Loucy (cell line): ENCODE measurements at regions not wholly inside any gene's neighbourhood (a gene's known extent, or its start where the extent isn't known, plus 50 kb on each side); places are given as distances from the start of the nearest gene placed in this dataset.

Experiments used
- H2AFZ ChIP-seq: fragments of 200-600 bp; sonication (generic); 2 replicates; pipeline ENCODE4 v1.6.0; 2016; ENCODE audit warnings: antibody characterized with exemption, mild to moderate bottlenecking, low read length, moderate library complexity
- H3F3A ChIP-seq: fragments of 200-600 bp; 2 replicates; pipeline ENCODE4 v1.6.0; 2016; ENCODE audit warnings: antibody characterized with exemption, low read depth, mild to moderate bottlenecking
- H3K27me3 ChIP-seq: fragments of 200-600 bp; sonication (generic); 2 replicates; pipeline ENCODE4 v1.6.1; 2014; ENCODE audit warnings: low read length, mild to moderate bottlenecking; ENCODE audit not compliant: insufficient read depth, poor library complexity, severe bottlenecking
- H3K36me3 ChIP-seq: fragments of 200-600 bp; sonication (generic); 2 replicates; pipeline ENCODE4 v1.6.1; 2016; ENCODE audit warnings: low read length; ENCODE audit not compliant: insufficient read depth
- H3K4me1 ChIP-seq: fragments of 200-600 bp; sonication (generic); 2 replicates; pipeline ENCODE4 v1.5.1; 2014; ENCODE audit warnings: low read length, mild to moderate bottlenecking; ENCODE audit not compliant: insufficient read depth, poor library complexity, severe bottlenecking
- H3K4me2 ChIP-seq: fragments of 200-600 bp; sonication (generic); 2 replicates; pipeline ENCODE4 v1.6.0; 2014; ENCODE audit warnings: antibody characterized with exemption, low read length, low read depth, mild to moderate bottlenecking; ENCODE audit not compliant: poor library complexity, severe bottlenecking
- H3K4me3 ChIP-seq: fragments of 200-600 bp; sonication (generic); 2 replicates; pipeline ENCODE4 v1.5.1; 2014; ENCODE audit warnings: low read length, mild to moderate bottlenecking, mixed read lengths; ENCODE audit not compliant: poor library complexity, severe bottlenecking
- H3K79me2 ChIP-seq: fragments of 200-600 bp; sonication (generic); 2 replicates; pipeline ENCODE4 v1.6.1; 2014; ENCODE audit warnings: low read length; ENCODE audit not compliant: insufficient read depth
- H3K9ac ChIP-seq: fragments of 200-600 bp; sonication (generic); 2 replicates; pipeline ENCODE4 v1.6.0; 2014; ENCODE audit warnings: mild to moderate bottlenecking, low read depth, low read length, moderate library complexity; ENCODE audit not compliant: poor library complexity, severe bottlenecking
- H3K9me2 ChIP-seq: fragments of 200-600 bp; sonication (generic); replicated peaks from 2 replicates; pipeline ENCODE4 v1.6.1; 2016; ENCODE audit warnings: low read depth, low read length, mixed read lengths
- H3K9me3 ChIP-seq: fragments of 200-600 bp; sonication (generic); 2 replicates; pipeline ENCODE4 v1.6.1; 2014; ENCODE audit warnings: mild to moderate bottlenecking, antibody characterized with exemption, low read length, low read depth; ENCODE audit not compliant: insufficient read depth
- H4K20me1 ChIP-seq: fragments of 200-600 bp; sonication (generic); 2 replicates; pipeline ENCODE4 v1.6.0; 2014; ENCODE audit warnings: antibody characterized with exemption, low read length, mild to moderate bottlenecking; ENCODE audit not compliant: insufficient read depth, poor library complexity, severe bottlenecking
- EZH2phosphoT487 ChIP-seq: fragments of 200-600 bp; IDR thresholded peaks from 2 replicates; pipeline ENCODE4 v1.6.1; 2018; ENCODE audit warnings: antibody characterized with exemption, mild to moderate bottlenecking, moderate library complexity, borderline replicate concordance
- TF ChIP-seq, protein P1 (sequence below): fragments of 200-600 bp; sonication (generic); conservative IDR thresholded peaks from 2 replicates; pipeline ENCODE4 v1.5.1; 2014; ENCODE audit warnings: mild to moderate bottlenecking, antibody characterized with exemption, low read length

DNA sequence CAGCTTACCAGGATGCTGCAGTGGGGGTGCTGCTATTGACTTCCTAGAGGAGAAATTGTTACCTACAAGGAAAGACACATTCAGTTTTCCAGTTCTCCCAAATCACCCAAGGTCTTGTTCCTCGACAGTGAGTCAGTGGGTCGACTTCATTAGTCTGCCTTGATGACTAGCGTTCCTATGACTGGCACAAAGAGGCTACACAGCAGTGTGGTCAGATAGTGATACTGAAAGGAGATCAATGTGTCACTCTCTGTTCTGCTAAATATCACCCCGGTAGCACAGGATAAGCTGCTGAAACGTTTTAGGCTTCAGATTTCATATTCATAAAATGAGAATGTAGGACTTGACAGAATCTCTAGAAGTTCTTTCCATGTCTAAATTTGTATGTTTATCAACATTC lies 357.4 kb downstream of the LMX1A start:
- TF ChIP-seq, protein P1, sequence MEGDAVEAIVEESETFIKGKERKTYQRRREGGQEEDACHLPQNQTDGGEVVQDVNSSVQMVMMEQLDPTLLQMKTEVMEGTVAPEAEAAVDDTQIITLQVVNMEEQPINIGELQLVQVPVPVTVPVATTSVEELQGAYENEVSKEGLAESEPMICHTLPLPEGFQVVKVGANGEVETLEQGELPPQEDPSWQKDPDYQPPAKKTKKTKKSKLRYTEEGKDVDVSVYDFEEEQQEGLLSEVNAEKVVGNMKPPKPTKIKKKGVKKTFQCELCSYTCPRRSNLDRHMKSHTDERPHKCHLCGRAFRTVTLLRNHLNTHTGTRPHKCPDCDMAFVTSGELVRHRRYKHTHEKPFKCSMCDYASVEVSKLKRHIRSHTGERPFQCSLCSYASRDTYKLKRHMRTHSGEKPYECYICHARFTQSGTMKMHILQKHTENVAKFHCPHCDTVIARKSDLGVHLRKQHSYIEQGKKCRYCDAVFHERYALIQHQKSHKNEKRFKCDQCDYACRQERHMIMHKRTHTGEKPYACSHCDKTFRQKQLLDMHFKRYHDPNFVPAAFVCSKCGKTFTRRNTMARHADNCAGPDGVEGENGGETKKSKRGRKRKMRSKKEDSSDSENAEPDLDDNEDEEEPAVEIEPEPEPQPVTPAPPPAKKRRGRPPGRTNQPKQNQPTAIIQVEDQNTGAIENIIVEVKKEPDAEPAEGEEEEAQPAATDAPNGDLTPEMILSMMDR: no peak
- no peak for TF ChIP-seq EZH2phosphoT487
- Histone ChIP-seq H3K4me2 (no peak overlapping the region), H3K9me2 (no peaks in the 10 kb centered on the region), H3F3A (no peaks in the 10 kb centered on the region), H3K36me3 (no peaks in the 10 kb centered on the region), H3K27me3 (no peaks in the 10 kb centered on the region), H3K4me1 (no peaks in the 10 kb centered on the region), H3K9me3 (no peaks in the 10 kb centered on the region), H3K9ac (no peak overlapping the region), H2AFZ (no peak overlapping the region), H4K20me1 (no peaks in the 10 kb centered on the region), H3K79me2 (no peaks in the 10 kb centered on the region), H3K4me3 (no peak overlapping the region)

DNA sequence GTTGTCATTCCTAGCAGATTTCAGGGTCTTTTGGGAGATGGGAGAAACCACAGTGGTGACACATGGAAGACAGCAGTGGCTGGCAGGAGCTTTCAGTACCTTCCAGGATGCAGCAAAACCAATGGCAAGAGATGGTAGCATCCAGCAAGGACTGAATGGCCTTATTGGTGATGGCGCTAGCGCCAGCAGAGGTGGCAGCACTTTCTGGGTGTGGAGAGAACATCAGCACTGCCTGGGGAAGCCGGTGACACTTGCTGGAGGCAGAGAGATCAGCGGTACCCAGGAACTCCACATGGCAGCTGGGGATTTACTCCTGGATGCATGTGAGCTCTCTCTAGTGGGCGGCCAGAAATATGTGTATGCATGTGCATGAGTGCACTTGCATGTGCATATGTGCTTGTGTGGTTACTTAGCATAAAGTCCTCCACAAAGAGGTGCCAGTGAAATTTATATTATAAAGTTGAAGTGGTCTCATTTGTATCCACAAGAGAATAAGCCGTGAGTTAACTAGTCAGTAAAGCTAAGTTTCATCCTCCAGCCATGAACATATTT lies 364.7 kb downstream of the LMX1A start:
- no peak overlapping the region for H2AFZ ChIP-seq
- H3K79me2 ChIP-seq: no peaks in the 10 kb centered on the region
- H3K9me3 ChIP-seq: no peaks in the 10 kb centered on the region
- no peaks in the 10 kb centered on the region for H4K20me1 ChIP-seq
- H3K4me2 ChIP-seq: no peak overlapping the region
- H3K27me3 ChIP-seq: no peaks in the 10 kb centered on the region
- no peaks in the 10 kb centered on the region for H3F3A ChIP-seq
- no peak overlapping the region for H3K4me3 ChIP-seq
- no peaks in the 10 kb centered on the region for H3K4me1 ChIP-seq
- no peak overlapping the region for H3K9ac ChIP-seq
- no peaks in the 10 kb centered on the region for H3K9me2 ChIP-seq
- no peaks in the 10 kb centered on the region for H3K36me3 ChIP-seq
- no peak for TF ChIP-seq EZH2phosphoT487
- TF ChIP-seq, protein P1: no peak

DNA sequence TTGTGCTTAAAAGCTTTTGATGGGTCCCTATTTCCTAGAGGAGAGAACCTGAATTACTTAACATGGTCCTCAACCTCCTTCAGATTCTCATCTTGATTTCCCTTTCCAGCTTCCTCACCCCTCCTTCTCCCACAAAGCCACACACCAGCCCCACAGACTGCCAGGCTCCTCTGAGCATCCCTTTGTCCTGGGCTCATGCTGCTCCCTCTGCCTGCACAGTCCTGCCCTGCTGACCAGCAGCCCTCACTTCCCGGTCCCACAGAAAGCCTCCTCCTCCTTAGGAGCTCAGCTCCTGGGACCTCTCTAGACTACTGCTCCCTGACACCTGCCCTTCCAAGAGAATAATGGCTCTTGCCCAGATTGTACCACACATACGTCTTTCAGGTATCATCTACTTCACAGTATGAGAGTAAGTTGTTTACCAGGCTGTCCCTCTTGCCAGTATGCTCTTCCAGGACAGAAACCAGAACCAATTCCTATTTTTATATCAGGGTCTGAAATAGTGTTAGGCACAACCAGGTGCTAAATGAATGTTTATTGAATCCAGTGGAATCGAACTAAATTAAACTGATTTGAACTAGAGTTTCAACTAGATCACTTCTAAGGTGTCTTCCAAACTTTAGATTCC lies 373.4 kb downstream of the LMX1A start:
- H3K9ac ChIP-seq: no peak overlapping the region
- TF ChIP-seq, protein P1: no peak
- TF ChIP-seq EZH2phosphoT487: no peak
- no peaks in the 10 kb centered on the region for H3K36me3 ChIP-seq
- H3F3A ChIP-seq: no peaks in the 10 kb centered on the region
- no peaks in the 10 kb centered on the region for H3K9me2 ChIP-seq
- no peak overlapping the region for H3K4me3 ChIP-seq
- H2AFZ ChIP-seq: no peak overlapping the region
- H3K27me3 ChIP-seq: no peaks in the 10 kb centered on the region
- no peaks in the 10 kb centered on the region for H3K4me1 ChIP-seq
- H4K20me1 ChIP-seq: no peaks in the 10 kb centered on the region
- no peaks in the 10 kb centered on the region for H3K79me2 ChIP-seq
- H3K4me2 ChIP-seq: no peak overlapping the region
- no peaks in the 10 kb centered on the region for H3K9me3 ChIP-seq
